ENCODE measurements at regions not wholly inside any gene's neighbourhood (a gene's known extent, or its start where the extent isn't known, plus 50 kb on each side); places are given as distances from the start of the nearest gene placed in this dataset.

- Histone ChIP-seq H3F3A (ENCODE audit: control insufficient read depth, insufficient read depth) (no peaks in the 10 kb centered on the region), H3K27me3 (ENCODE audit: control insufficient read depth, low read length) (no peaks in the 10 kb centered on the region)
These were observed 92.7 kb downstream of the FZD1 start for GRCh38 chr7:91356915-91357314.

GRCh38 chr7:91357379-91357778 is 93.1 kb downstream of the FZD1 start:
- H3K27me3 ChIP-seq (ENCODE audit: control insufficient read depth, low read length) = no peaks in the 10 kb centered on the region
- H3F3A ChIP-seq (ENCODE audit: control insufficient read depth, insufficient read depth) = no peaks in the 10 kb centered on the region
- H3K4me1 ChIP-seq (ENCODE audit: control insufficient read depth, low read length) = peaks cover 4% of the 10 kb centered on the region
- H3K27ac ChIP-seq (ENCODE audit: low read depth, low read length) = no peak overlapping the region
- H3K4me3 ChIP-seq (ENCODE audit: low read length) = no peak overlapping the region
- TF ChIP-seq CTCF (IDR thresholded peaks at IDR 0.05; ENCODE audit: low read depth, low read length, poor library complexity, severe bottlenecking) (no peak), EZH2phosphoT487 (IDR thresholded peaks at IDR 0.05; ENCODE audit: borderline replicate concordance, low read length) (no peak)
- no peaks in the 10 kb centered on the region for H3K36me3 ChIP-seq (ENCODE audit: control insufficient read depth, low read length)
- H4K20me1 ChIP-seq (ENCODE audit: control insufficient read depth, insufficient read depth, low read depth, low read length) = no peaks in the 10 kb centered on the region
- no peaks in the 10 kb centered on the region for H3K9me2 ChIP-seq (replicated peaks; ENCODE audit: control insufficient read depth, low read length)
- no peaks in the 10 kb centered on the region for H3K9me3 ChIP-seq (ENCODE audit: control insufficient read depth, insufficient read depth, low read length)
- H3K79me2 ChIP-seq (ENCODE audit: control insufficient read depth, low read length) = no peaks in the 10 kb centered on the region
- no peak overlapping the region for H3K4me2 ChIP-seq (ENCODE audit: low read length)

More at GRCh38 chr7:91356915-91357314, 92.7 kb downstream of the FZD1 start:
- no peak overlapping the region for H3K4me2 ChIP-seq (ENCODE audit: low read length)
- H4K20me1 ChIP-seq (ENCODE audit: control insufficient read depth, insufficient read depth, low read depth, low read length) = no peaks in the 10 kb centered on the region
- TF ChIP-seq EZH2phosphoT487 (IDR thresholded peaks at IDR 0.05; ENCODE audit: borderline replicate concordance, low read length) = no peak
- TF ChIP-seq CTCF (IDR thresholded peaks at IDR 0.05; ENCODE audit: low read depth, low read length, poor library complexity, severe bottlenecking) = no peak
- peaks cover 8% of the 10 kb centered on the region for H3K4me1 ChIP-seq (ENCODE audit: control insufficient read depth, low read length)
- no peaks in the 10 kb centered on the region for H3K9me2 ChIP-seq (replicated peaks; ENCODE audit: control insufficient read depth, low read length)
- no peaks in the 10 kb centered on the region for H3K79me2 ChIP-seq (ENCODE audit: control insufficient read depth, low read length)
- no peaks in the 10 kb centered on the region for H3K9me3 ChIP-seq (ENCODE audit: control insufficient read depth, insufficient read depth, low read length)
- no peak overlapping the region for H3K4me3 ChIP-seq (ENCODE audit: low read length)
- H3K27ac ChIP-seq (ENCODE audit: low read depth, low read length) = no peak overlapping the region
- no peaks in the 10 kb centered on the region for H3K36me3 ChIP-seq (ENCODE audit: control insufficient read depth, low read length)

GRCh38 chr7:91357901-91358300 is 93.7 kb downstream of the FZD1 start:
- Histone ChIP-seq H3K9me3 (ENCODE audit: control insufficient read depth, insufficient read depth, low read length) (no peaks in the 10 kb centered on the region), H3F3A (ENCODE audit: control insufficient read depth, insufficient read depth) (no peaks in the 10 kb centered on the region), H3K9me2 (replicated peaks; ENCODE audit: control insufficient read depth, low read length) (no peaks in the 10 kb centered on the region), H3K4me1 (ENCODE audit: control insufficient read depth, low read length) (peaks cover 3% of the 10 kb centered on the region; the same call in 1 of the 2 replicates), H3K79me2 (ENCODE audit: control insufficient read depth, low read length) (no peaks in the 10 kb centered on the region), H3K4me2 (ENCODE audit: low read length) (no peak overlapping the region), H4K20me1 (ENCODE audit: control insufficient read depth, insufficient read depth, low read depth, low read length) (no peaks in the 10 kb centered on the region), H3K4me3 (ENCODE audit: low read length) (no peak overlapping the region), H3K27me3 (ENCODE audit: control insufficient read depth, low read length) (no peaks in the 10 kb centered on the region), H3K36me3 (ENCODE audit: control insufficient read depth, low read length) (no peaks in the 10 kb centered on the region), H3K27ac (ENCODE audit: low read depth, low read length) (no peak overlapping the region)
- TF ChIP-seq EZH2phosphoT487 (IDR thresholded peaks at IDR 0.05; ENCODE audit: borderline replicate concordance, low read length) = no peak
- TF ChIP-seq CTCF (IDR thresholded peaks at IDR 0.05; ENCODE audit: low read depth, low read length, poor library complexity, severe bottlenecking) = no peak

All from DOHH2 (cell line).